GM10248 (cell line): ENCODE measurements at regions not wholly inside any gene's neighbourhood (a gene's known extent, or its start where the extent isn't known, plus 50 kb on each side); places are given as distances from the start of the nearest gene placed in this dataset.

Source experiments
- CTCF ChIA-PET: fragments of 300-600 bp; sonication (Branson Sonifier 250); formaldehyde crosslinking; extraction: SDS; loops from one replicate; lab custom pipeline; 2021; ENCODE audit warnings: antibody characterized with exemption; lab: Yijun Ruan, JAX
- POLR2A ChIA-PET: fragments of 350-650 bp; sonication (Branson Sonifier 250); formaldehyde crosslinking; extraction: SDS; loops from one replicate; lab custom pipeline; 2020; ENCODE audit warnings: antibody characterized with exemption; lab: Yijun Ruan, JAX
- DNase-seq: peaks from one replicate; pipeline ENCODE4 v3.0.0; 2012; ENCODE audit errors: extremely low spot score
- TF ChIP-seq, protein P1 (sequence below): IDR thresholded peaks from 2 replicates; pipeline ENCODE4 v1.5.1; 2012; ENCODE audit warnings: mild to moderate bottlenecking, low read depth; ENCODE audit errors: extremely low read depth, missing control alignments, control extremely low read depth

- POLR2A ChIA-PET = no interaction called here
- CTCF ChIA-PET = no interaction called here
- TF ChIP-seq, protein P1, sequence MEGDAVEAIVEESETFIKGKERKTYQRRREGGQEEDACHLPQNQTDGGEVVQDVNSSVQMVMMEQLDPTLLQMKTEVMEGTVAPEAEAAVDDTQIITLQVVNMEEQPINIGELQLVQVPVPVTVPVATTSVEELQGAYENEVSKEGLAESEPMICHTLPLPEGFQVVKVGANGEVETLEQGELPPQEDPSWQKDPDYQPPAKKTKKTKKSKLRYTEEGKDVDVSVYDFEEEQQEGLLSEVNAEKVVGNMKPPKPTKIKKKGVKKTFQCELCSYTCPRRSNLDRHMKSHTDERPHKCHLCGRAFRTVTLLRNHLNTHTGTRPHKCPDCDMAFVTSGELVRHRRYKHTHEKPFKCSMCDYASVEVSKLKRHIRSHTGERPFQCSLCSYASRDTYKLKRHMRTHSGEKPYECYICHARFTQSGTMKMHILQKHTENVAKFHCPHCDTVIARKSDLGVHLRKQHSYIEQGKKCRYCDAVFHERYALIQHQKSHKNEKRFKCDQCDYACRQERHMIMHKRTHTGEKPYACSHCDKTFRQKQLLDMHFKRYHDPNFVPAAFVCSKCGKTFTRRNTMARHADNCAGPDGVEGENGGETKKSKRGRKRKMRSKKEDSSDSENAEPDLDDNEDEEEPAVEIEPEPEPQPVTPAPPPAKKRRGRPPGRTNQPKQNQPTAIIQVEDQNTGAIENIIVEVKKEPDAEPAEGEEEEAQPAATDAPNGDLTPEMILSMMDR = no peak
- no peak for DNase-seq
Observed at GRCh38 chr2:164151522-164151921, 415.7 kb upstream of the FIGN start.

- CTCF ChIA-PET = no interaction called here
- POLR2A ChIA-PET = no interaction called here
- TF ChIP-seq, protein P1 = no peak
- DNase-seq = no peak
Observed at GRCh38 chr2:164150604-164151003, 414.8 kb upstream of the FIGN start.

- ChIA-PET CTCF (no interaction called here), POLR2A (no interaction called here)
- DNase-seq = no peak
- TF ChIP-seq, protein P1 = no peak
Observed at GRCh38 chr2:164146441-164146840, 410.6 kb upstream of the FIGN start.

- no peak for DNase-seq
- ChIA-PET CTCF (interaction anchor here (1.6 kb wide), 1 partner anchor 20 kb away, joined by 4 read pairs; no protein-coding TSS in a partner anchor), POLR2A (no interaction called here)
- TF ChIP-seq, protein P1 = no peak
Observed at GRCh38 chr2:164145093-164145987, 409.5 kb upstream of the FIGN start.

DNA sequence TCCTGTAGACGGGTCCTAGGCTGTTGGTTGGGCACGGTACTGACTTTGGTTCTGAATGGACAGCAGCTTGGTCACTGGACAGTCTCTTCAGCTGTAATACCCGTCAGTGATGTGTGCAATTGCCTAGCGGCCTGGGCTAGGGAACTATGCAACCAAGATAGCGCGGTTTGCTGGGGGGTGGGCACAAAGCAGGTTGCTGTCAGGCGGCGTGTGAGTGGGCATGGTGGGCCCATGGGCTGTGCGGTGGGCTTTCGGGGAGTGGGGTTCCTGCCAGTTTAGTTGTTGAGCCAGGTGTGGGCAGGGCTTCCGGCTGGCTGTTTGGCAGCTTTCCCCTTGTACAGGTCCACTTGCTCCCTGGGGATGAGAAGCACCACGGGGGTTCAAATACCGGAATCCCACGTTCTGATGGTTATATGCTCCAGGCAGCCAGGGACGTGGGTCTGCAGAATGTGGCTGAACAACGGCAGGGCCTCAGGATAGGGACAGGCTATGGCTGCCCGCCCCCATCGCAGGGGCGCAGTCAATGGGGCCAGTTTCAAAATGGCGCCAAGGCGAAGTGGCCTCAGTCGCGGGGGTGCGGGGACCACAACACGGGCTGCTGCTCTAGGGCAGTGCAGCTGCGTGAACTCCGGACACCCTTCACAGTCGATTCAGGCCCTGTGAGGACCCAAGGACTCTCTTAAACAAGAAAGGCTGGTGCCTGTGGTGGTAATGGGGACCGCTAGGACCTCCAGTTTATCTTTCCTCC is 407.5 kb upstream of the FIGN start:
- ChIA-PET CTCF (no interaction called here), POLR2A (no interaction called here)
- TF ChIP-seq, protein P1 = no peak
- no peak for DNase-seq

DNA sequence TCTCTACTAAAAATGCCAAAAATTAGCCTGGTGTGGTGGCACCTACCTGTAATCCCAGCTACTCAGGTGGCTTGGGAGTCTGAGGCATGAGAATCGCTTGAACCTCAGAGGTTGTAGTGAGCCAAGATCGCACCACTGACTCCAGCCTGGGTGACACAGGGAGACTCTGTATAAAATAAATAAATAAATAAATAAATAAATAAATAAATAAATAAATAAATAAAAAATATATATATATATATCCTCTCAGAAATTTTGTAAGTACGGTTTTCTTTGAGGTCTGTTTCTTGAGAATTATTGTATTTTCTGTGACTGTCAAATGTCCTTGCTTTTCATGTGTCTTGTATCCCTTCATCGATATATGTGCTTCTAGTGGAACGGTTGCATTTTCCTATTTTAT is 406.9 kb upstream of the FIGN start:
- CTCF ChIA-PET = no interaction called here
- TF ChIP-seq, protein P1 = no peak
- POLR2A ChIA-PET = no interaction called here
- DNase-seq = no peak
